ENCODE measurements at regions not wholly inside any gene's neighbourhood (a gene's known extent, or its start where the extent isn't known, plus 50 kb on each side); places are given as distances from the start of the nearest gene placed in this dataset.

DNA sequence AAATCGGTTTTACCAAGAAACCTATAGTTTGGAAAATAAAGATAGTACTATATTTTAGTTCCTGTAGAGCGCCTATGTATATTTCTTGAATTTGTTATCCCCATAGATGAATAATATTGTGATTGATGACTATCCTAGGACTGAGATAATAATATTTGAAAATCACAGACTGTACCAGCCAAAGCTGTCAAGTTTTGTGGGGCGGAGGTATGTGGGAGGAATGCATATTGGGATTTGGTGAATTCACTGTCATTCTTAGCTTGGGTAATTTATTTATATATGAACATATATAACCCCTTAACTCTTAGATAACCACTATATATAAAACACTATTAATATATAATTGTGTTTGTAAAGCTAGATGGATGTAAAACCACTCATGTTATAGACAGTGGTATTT is 205.5 kb upstream of the ARSJ start:
- DNase-seq: no peak

DNA sequence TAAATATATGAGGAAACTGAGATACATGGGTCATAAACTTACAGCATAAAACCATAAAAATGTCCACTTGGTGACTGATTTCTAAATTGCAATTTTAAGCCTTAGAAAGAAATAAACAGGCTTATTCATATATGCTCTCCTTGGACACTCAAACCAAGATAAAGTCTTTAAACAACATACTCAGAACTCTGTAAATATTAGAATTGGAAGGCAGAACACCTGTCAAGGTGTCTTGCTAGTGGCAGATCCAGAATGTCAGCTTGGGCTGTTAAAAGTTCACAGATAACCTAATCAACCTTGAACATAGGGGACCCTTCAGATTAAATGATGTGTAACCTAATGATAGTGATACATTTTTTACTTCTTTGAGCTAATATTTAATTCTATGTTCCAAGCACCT is 208.1 kb upstream of the ARSJ start:
- DNase-seq: no peak

DNA sequence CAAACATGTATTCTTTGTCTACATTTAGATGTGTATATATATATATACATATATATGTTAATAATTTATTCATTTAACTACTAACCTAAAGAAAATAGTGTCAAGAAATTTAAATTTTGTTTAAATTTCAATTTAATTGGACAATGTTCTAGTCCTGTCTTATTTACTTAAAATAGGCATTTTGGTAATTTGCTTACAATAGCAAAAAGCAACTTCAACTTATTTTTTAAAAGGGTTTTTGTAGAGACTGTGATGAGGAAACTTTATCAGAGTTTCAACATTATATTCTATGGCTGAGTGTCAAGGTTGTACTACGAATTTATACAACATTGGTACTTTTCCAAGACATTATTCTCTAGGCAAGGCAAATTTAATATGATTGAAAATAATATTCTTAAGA is 212.0 kb upstream of the ARSJ start:
- no peak for DNase-seq

- no peak for DNase-seq
Observed at GRCh38 chr4:114192854-114193253, 213.4 kb upstream of the ARSJ start.

DNA sequence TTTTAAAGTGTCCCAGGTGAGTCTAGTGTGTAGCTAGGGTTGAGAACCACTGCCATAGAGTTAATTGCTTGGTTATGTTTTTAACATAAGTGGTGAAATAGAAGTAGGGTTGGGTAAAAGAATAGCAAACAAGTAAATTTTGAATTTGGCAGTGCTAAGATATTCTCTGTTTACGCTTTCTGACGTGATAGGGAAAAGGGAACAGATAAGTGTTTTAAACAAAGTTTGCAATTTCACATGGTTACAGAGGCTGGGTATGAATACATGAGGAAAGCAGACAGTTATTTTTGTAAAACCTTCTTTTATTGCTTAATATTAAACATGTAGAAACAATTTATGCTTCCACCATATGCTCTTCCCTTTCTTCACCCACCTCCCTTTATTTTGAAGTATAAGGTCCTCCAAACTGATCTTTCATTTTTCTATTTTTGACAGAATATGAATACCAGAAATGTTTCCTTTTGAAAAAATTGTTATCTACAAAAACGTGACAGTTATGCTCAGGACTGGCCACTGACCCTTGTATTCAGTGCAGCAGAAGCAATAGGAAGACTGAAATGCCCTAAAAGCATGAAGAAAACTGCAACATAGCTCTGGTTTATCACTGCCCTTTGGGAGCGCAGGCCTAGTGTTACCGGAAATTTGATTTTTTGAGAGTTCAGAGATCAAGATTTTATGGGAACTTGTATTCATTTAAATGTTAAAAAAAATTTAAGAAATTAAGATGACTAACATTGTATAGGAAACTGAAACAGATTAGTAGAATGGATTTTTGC is 214.4 kb upstream of the ARSJ start:
- DNase-seq: no peak

DNA sequence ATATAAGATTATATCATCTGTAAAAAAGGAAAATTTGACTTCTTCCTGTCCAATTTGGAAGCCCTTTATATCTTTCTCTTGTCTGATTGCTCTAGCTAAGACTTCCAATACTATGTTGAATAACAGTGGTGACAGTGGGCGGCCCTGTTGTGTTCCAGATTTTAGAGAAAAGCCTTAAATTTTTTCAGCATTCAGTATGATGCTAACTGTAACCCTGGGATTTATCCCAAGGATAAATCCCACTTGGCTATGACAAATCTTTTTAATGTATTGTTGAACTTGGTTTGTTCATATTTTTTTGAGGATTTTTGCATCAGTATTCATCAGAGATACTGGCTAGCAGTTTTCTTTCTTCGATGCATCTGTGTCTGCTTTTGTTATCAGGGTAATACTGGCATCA is 217.2 kb upstream of the ARSJ start:
- DNase-seq: no peak

- no peak for DNase-seq
Observed at GRCh38 chr4:114200026-114200425, 220.6 kb upstream of the ARSJ start.

- DNase-seq: no peak
Observed at GRCh38 chr4:114205261-114205660, 225.8 kb upstream of the ARSJ start.

- no peak for DNase-seq
Observed at GRCh38 chr4:114208574-114209151, 229.2 kb upstream of the ARSJ start.

GRCh38 chr4:114209584-114209983 is 230.1 kb upstream of the ARSJ start:
- DNase-seq: no peak

- no peak for DNase-seq
Observed at GRCh38 chr4:114211556-114211955, 232.1 kb upstream of the ARSJ start.

DNA sequence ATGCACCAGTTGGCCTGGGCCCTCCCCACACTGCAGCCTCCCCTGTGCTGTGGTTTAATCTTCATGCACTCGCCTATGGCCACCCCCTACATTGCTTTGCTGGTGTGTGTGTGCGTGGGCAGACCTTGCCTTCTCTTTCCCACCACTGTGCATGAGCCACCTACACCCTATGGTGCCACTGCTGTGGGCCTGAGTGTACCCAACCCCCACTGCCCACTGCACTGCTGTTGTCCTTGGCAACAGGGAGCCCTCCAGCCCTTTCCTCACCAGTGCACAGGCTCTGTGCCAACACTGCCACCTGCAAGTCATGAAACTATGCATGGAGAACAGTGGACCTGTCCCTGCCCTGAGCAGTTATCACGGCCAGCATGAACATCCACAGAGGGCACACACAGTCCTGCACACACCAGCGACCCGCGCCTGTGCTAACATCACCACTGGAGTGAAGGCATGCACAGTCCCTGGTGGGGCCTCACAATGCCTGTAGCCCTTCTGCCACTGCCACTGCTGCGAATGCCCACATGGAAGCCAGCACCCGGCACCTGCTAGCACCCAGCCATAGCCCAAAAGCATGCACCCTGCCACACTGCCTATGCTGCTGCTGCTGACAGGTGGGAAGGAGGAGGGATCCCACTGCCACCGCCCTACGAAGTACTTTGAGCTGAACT is 237.8 kb upstream of the ARSJ start:
- no peak for DNase-seq

DNA sequence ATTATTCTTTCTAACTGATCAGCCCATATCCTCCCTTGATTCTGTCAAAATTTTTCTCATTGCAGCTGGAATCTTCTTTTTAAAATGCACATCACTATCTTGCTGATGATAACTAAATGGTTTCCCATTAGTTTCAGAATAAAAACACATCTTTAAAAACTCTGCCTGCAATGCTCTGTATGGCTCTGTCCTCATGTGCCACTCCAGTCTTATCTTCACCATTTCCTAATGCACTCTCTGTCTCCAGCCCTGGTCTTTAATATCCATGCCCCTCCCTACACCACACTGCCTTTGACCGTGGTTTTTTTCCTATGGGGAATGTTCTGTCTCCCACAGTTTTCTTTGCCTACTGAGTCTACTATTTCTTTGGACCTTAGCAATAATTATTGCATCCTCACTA is 244.1 kb upstream of the ARSJ start:
- no peak for DNase-seq

GRCh38 chr4:114225436-114225835 is 246.0 kb upstream of the ARSJ start:
- no peak for DNase-seq

DNA sequence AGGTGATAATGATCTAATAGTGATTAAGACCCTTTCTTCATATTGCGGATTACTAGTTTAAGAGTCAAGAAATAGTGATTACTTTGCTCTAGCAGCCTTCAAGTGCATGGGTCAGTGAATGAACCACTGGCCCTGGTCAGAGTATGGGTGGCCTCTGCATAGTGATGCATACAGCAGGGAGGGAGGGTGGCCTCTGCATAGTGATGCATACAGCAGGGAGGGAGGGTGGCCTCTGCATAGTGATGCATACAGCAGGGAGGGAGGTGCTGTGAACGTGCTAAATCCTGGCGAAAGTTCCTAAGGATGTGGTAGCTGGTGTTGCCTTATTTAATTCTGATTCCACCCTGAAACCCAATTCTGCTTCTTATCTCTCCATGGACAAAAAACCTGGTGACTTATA is 246.7 kb upstream of the ARSJ start:
- DNase-seq: no peak

DNA sequence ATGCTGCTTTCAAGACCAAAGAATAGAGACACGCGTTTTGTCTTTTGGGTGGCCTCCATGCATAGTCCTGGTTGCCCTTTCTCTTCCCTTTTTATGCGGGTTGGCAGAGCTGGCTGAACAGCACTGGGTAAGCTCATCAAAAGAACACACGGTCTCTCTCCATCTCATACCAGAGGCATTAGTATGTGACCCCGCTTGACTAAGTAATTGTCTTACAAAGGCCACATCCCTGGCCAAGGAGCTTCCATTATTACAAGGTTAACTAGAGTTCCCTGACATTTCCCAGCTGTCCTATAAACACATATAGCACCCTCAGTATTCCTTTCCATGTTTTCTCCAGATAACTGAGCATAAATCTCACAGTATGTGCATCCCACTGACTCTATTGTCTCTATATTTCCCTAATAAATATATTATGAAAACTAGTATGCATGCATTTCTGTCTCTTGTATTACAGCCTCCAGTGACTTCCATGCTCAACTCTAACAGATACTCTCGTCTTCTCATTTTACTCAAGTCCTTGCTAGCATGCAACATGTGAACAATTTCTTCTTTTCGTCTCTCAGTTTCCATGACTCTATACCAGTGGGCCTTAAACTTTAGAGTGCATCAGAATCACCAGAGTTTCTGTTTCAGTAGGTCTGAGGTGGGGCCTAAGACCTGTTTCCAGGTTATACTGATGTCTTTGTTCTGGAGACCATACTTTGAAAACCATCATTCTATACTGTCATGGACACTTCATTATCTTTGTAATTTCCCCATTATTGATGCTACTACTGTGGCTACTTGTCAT is 247.7 kb upstream of the ARSJ start:
- no peak for DNase-seq

DNA sequence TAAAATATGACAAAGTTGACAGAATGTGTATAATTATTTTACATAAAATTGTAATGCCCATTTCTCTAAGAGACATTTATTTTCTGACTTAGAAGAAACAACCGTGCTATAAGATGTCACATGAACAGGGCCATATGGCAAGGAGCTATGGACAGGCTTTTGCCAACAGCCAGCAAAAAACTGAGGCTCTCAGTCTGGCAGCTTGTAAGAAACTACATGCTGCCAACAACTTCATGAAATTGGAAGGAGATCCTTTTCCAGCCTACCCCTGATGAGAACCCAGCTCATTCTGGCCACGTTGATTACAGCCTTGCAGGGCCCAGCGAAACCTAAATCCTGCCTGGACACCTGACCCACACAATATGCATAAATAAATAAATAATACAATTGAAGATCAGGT is 250.3 kb upstream of the ARSJ start:
- DNase-seq: no peak

DNA sequence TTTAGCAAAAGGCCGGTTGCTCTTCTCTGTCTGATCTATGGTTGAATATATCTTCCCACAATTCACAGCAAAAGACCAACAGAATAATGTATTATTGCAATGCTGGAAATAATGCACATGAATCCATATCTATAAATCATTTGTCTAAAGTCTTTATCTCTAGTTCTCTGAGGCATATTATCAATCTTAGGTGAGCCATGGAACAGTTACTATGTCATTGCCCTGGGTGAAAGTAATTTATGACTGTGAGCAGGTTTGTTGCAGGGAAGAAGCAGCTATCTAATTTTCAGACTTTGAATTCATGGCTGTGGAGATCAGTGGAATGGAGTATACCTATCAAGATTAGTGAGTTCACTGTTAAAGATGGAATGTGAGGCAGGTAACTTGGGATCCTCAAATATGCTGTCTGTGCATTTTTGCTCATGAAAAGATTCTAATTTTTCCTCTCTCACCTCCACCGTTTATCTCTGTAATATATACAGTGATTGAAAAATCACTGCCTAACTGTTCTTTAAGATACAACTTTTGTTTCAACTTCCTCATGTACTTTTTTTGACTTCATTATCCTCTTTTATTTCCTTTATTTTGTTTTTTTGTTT is 256.8 kb upstream of the ARSJ start:
- DNase-seq: no peak

DNA sequence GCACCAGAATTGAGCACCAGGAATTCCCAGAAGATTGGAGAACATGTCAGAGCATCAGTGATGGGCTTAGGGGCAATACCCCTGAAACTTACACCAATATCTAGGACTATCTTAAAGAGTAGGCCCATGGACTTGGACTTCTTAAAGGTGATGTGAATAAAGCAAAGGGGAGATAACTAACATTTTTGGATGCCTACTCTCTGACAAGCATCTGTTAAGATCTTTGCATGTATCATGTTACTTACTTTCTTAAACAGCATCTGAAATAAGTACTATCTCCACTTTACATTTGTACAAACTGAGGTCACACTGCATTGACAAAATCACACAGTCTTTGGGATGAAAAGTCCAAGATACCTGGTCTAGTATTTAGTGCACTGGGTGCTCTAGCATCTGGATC is 258.6 kb upstream of the ARSJ start:
- DNase-seq: no peak

GRCh38 chr4:114249561-114249960 is 270.1 kb upstream of the ARSJ start:
- DNase-seq: no peak

- DNase-seq: no peak
Observed at GRCh38 chr4:114249976-114250375, 270.5 kb upstream of the ARSJ start.

- no peak for DNase-seq
Observed at GRCh38 chr4:114250439-114250891, 271.0 kb upstream of the ARSJ start.

GRCh38 chr4:114251020-114251419 is 271.6 kb upstream of the ARSJ start:
- no peak for DNase-seq

All from activated effector memory CD4-positive, alpha-beta T cell treated with anti-CD3 and anti-CD28 coated beads, Interleukin-2, amount 50 U/mL, for 16 hours (primary cell).